COLO668 (cell line): ENCODE measurements at regions not wholly inside any gene's neighbourhood (a gene's known extent, or its start where the extent isn't known, plus 50 kb on each side); places are given as distances from the start of the nearest gene placed in this dataset.
"Not testable (repeated sequence)": the region's sequence is repeated elsewhere in the genome, so short reads cannot be mapped to it uniquely, and the experiment has no call there.

Source experiments
- DNase-seq: peaks from one replicate; lab custom pipeline; 2025; ENCODE audit not compliant: unreplicated experiment; lab: John Stamatoyannopoulos, UW

DNA sequence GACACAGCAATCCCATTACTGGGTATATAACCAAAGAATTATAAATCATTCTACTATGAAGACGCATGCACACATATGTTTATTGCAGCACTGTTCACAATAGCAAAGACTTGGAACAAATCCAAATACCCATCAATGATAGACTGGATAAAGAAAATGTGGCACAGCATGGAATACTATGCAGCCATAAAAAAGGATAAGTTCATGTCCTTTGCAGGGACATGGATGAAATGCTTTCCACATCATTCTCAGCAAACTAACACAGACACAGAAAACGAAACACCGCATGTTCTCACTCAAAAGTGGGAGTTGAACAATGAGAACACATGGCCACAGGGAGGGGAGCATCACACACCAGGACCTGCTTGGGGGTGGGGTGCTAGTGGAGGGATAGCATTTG, 613.0 kb downstream of the RFPL4B start:
- not testable (repeated sequence) for DNase-seq

- no peak for DNase-seq
These were observed 620.8 kb downstream of the RFPL4B start for GRCh38 chr6:112967974-112968373.

DNA sequence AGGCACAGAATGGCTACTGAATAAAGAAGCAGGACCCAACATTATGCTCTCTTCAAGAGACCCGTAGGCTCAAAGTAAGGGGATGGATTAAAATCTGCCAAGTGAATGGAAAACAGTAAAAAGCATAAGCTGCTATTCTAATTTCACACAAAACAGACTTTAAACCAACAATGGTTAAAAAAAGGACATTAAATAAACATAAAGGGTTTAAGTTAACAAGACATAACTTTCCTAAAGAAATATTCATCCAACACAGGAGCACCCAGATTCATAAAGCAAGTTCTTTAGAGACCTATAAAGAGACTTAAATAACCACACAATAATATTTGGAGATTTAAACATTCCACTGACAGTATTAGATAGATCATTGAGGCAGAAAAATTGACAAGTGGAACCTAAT, 624.5 kb downstream of the RFPL4B start:
- DNase-seq = no peak

DNA sequence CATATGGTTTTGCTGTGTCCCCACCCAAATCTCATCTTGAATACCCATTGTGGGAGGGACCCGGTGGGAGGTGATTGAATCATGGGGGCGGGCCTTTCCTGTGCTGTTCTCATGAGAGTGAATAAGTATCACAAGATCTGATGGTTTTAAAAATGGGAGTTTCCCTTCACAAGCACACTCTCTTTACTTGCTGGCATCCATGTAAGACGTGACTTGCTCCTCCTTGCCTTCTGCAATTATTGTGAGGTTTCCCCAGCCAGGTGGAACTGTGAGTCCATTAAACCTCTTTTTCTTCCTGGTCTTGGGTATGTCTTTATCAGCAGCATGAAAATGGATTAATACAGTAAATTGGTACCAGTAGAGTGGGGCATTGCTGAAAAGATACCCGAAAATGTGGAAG, 627.8 kb downstream of the RFPL4B start:
- not testable (repeated sequence) for DNase-seq

GRCh38 chr6:112976579-112976978, 629.4 kb downstream of the RFPL4B start:
- not testable (repeated sequence) for DNase-seq

- peak; percentile 50 for DNase-seq
These were observed 632.7 kb downstream of the RFPL4B start for GRCh38 chr6:112979830-112980229.

DNA sequence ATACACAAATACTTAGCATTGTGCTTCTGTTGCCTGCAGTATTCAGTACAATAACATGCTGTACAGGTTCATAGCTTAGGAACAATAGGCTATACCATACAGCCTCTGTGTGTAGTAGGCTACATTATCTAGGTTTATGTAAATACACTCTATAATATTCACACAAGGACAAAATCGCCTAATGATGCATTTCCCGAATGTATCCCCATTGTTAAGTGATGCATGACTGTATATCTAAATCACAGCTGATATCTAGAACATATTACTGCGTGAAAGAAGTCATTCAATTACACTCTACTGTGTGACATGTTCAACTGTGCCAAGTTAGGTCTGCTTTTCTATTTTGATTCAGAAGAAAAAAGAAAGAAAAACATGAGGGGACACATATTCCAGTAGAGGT, 633.5 kb downstream of the RFPL4B start:
- no peak for DNase-seq

DNA sequence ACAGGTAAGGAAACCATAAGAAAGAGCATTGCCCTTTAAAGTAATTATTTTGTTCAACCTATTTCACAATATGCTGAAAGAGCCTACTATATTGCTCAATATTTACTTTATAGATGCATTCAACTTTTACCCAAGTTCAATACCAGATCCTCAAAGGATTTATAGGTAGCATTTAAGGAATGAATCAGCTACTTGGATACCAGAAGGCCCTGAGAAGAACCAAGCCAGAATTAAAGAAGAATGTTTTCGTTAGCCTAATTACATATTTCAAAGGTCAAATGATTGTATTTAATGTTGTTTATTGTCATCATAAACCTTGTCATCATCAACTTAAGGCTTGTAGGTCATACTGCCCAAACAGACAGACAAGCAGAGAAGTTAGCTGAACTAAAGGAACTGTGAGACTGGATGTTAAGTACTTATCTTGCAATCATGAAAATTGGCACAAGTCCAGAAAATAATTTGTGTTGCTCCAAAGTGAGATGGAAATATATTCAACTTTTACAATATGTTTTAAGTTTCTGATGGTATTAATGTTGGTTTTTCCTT, 636.7 kb downstream of the RFPL4B start:
- DNase-seq = no peak

DNA sequence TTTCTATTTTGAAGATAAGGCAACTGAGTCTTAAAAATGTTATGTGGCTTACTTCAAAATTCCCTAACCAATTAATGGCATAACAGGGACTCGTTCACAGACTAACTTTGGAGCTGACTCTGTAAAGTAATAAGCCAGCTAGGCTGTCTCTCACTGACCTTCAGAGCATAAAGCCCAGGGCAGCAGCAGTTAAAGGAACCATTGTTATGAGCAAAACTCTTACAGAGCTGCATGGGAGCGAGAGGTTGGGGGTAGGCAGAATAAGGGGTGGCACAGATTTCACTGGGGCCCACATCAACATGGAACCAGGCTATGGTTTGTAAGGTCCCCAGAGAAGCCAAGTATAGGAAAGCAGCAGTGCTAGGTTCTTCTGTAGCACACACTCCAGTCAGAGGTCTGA, 637.8 kb downstream of the RFPL4B start:
- no peak for DNase-seq

- DNase-seq = no peak
These were observed 639.2 kb downstream of the RFPL4B start for GRCh38 chr6:112986321-112986720.

DNA sequence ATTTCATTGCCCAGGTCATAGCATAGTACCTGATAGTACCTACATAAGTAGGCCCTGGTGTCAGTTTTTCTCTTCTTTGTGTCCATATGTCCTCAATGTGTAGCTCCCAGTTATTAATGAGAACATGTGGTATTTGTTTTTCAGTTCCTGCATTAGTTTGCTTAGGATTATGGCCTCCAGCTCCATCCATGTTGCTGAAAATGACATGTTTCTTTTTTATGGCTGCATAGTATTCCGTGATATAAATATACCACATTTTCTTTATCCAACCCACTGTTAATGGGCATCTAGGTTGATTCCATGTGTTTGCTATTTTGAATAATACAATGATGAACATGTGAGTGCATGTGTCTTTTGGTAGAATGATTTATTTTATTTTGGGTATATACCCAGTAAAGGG, 641.6 kb downstream of the RFPL4B start:
- no peak for DNase-seq

DNA sequence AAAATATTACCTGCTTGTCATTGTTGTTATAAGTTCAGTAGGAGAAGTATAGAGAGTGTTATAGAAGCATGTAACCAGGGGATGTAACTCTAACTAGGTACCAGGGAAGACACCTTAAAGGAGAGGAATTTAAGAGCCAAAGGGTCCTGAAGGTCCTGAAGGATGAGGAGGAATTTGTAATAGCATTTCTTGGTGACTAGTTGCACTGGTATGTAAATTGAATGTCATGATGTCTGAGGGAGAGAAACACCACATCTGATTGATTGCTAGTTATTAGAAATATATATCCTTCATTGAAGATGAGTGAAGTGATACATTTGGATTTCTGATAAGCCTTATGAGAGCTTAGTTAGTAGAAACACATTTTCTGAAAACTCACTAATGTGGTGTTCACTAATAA, 643.8 kb downstream of the RFPL4B start:
- no peak for DNase-seq

- no peak for DNase-seq
These were observed 644.8 kb downstream of the RFPL4B start for GRCh38 chr6:112991912-112992311.

DNA sequence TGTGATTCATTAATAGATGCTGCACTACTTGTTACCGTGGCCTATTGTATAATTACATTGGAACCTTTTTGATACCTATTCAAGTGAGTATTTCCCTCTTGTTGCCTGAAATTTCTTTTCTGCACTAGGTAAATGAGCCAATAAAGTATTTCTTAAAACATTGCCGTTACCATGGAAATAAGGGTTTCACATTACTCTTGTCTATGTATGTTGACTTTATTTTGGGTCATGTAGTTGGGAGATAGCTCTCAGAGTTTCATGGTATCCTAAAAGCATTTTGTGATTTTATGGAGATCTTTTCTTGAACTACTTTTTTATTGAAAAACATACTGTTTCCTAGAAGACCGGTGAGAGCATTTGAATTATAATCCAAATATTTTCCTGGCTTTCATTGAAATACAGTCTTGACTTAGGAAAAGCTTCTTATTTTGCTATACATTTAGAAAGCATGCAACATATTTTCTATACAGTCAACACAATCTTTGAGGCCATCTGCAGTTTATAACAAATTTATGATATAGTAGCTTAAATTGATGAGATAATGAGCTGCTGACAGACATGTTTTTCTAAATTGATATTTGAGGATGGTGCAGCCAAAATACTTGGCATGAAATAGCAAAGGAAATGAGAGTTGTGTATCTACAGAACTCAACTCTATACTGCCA, 650.4 kb downstream of the RFPL4B start:
- DNase-seq = no peak

- no peak for DNase-seq
These were observed 656.9 kb downstream of the RFPL4B start for GRCh38 chr6:113004054-113004453.

GRCh38 chr6:113004470-113005270, 657.5 kb downstream of the RFPL4B start:
- DNase-seq = no peak

DNA sequence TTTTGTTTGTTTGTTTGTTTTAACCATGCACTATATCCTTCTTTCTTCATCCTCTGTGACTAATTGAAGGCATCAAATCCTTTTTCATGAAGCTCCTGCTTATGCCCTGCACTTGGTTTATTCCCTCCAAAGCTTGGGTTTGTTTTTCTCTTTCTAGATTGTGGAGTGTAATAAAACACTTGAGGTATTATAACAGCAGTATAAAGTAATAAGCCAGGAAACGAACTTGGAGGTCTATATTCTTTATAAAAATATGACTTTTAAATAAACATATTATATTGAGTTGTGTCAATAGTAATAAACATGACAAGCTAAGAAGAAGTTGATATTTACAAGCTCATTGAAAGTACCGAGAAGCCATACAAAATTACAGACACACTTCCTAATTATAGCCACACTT, 659.4 kb downstream of the RFPL4B start:
- no peak for DNase-seq

- DNase-seq = no peak
These were observed 662.6 kb downstream of the RFPL4B start for GRCh38 chr6:113009682-113010081.

DNA sequence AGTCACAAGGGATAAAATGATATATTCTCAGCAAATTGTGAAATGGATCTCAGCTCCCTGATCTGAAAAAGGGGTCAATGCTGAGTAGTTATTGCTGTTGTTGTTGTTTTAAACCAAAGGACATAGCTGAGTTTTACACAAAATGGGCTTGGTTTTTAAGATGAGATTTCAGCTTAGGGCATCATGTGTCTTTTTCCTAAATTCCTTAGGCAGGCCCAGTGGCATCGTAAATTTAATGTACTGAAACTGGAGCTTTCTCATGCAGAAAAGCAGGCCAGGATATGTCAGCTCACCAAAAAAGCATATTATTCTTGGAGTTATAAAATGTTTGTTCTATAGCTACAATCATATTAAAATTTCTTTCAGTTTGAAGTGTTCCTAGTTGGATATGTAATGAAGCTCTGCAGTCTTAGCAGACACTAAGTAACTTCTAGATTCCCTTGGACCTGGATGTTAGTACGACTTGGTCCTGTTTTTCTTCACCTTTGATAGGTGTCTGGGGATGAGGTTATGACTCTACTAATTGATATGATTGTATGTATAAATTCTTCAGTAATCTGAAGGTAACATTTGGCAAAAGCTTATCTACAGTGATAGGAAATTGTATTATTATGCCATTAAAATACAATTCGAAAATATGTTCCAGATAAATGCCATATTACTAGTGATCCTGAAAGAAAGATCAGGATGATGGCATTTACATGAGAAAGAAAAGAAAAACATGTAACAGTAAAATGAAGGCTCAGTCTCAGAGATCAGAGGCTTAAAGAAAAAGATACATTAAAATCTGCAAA, 663.3 kb downstream of the RFPL4B start:
- DNase-seq = no peak

- no peak for DNase-seq
These were observed 664.3 kb downstream of the RFPL4B start for GRCh38 chr6:113011389-113011788.

- DNase-seq = no peak
These were observed 664.7 kb downstream of the RFPL4B start for GRCh38 chr6:113011801-113012200.

DNA sequence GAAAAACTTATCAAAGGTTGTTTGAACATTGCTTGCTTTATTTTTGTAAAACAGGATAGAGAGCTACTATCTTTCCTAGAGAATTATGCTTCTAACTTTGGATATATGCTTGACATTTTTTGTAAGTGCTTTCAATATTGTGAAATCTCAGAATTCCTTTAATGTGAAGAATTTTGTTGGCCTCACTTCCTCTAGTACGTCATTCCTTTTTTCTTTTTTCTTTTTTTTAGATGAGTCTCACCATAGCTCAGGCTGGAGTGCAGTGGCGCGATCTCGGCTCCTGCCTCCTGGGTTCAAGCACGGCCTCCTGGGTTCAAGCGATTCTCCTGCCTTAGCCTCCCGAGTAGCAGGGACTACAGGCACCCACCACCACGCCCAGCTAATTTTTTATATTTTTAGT, 668.1 kb downstream of the RFPL4B start:
- no peak for DNase-seq
